Brain microvascular endothelial cell (primary cell): ENCODE measurements at regions not wholly inside any gene's neighbourhood (a gene's known extent, or its start where the extent isn't known, plus 50 kb on each side); places are given as distances from the start of the nearest gene placed in this dataset.

Experiments
- DNase-seq: peaks from one replicate; pipeline ENCODE4 v3.0.0-alpha.2; 2020
- H3K27ac ChIP-seq: fragments of 250-450 bp; sonication (Bioruptor Pico); 2 replicates; pipeline ENCODE4 v1.5.1; 2020; ENCODE audit warnings: mild to moderate bottlenecking, moderate library complexity
- H3K27me3 ChIP-seq: fragments of 250-450 bp; sonication (Bioruptor Pico); replicated peaks from 2 replicates; pipeline ENCODE4 v1.5.1; 2020; ENCODE audit warnings: mild to moderate bottlenecking
- H3K36me3 ChIP-seq: fragments of 250-450 bp; sonication (Bioruptor Pico); replicated peaks from 2 replicates; pipeline ENCODE4 v1.5.1; 2020; ENCODE audit warnings: mild to moderate bottlenecking
- H3K4me3 ChIP-seq: 2 replicates; pipeline ENCODE4 v1.5.1; 2011; ENCODE audit warnings: low read depth, mild to moderate bottlenecking, control low read depth, low read length, moderate library complexity
- CTCF ChIP-seq: IDR thresholded peaks from 2 replicates; pipeline ENCODE4 v1.5.1; 2011; ENCODE audit warnings: low read depth, mild to moderate bottlenecking, moderate library complexity, low read length, control low read depth, inconsistent platforms; ENCODE audit errors: missing control alignments
- in situ Hi-C: cut with HindIII; loops from 2 replicates; pipeline ENCODE4 v1.10.0; 2017; ENCODE audit warnings: low sequenced_read_pairs, low pct_ligation_motif_present

- no peaks in the 10 kb centered on the region for H3K27me3 ChIP-seq
- no peak overlapping the region for H3K4me3 ChIP-seq
- no peak overlapping the region for H3K27ac ChIP-seq
- DNase-seq = no peak
- H3K36me3 ChIP-seq = no peaks in the 10 kb centered on the region
- TF ChIP-seq CTCF = no peak
- in situ Hi-C loops = no loop called here
Observed at GRCh38 chr1:2880086-2880485, 78.6 kb upstream of the TTC34 start.

- no peaks in the 10 kb centered on the region for H3K27me3 ChIP-seq
- no peak for TF ChIP-seq CTCF
- H3K4me3 ChIP-seq = no peak overlapping the region
- DNase-seq = no peak
- H3K36me3 ChIP-seq = no peaks in the 10 kb centered on the region
- no peak overlapping the region for H3K27ac ChIP-seq
- in situ Hi-C loops = no loop called here
Observed at GRCh38 chr1:2880812-2881295, 79.4 kb upstream of the TTC34 start.

GRCh38 chr1:2881556-2881955, 80.1 kb upstream of the TTC34 start:
- no peak for DNase-seq
- no peak overlapping the region for H3K27ac ChIP-seq
- no peaks in the 10 kb centered on the region for H3K36me3 ChIP-seq
- no peak for TF ChIP-seq CTCF
- in situ Hi-C loops = no loop called here
- no peak overlapping the region for H3K4me3 ChIP-seq
- no peaks in the 10 kb centered on the region for H3K27me3 ChIP-seq

- DNase-seq = no peak
- no peak for TF ChIP-seq CTCF
- in situ Hi-C loops = no loop called here
- Histone ChIP-seq H3K4me3 (no peak overlapping the region), H3K36me3 (no peaks in the 10 kb centered on the region), H3K27me3 (no peaks in the 10 kb centered on the region), H3K27ac (no peak overlapping the region)
Observed at GRCh38 chr1:2882966-2883696, 81.6 kb upstream of the TTC34 start.

- H3K27ac ChIP-seq = no peak overlapping the region
- H3K27me3 ChIP-seq = no peaks in the 10 kb centered on the region
- H3K4me3 ChIP-seq = no peak overlapping the region
- H3K36me3 ChIP-seq = no peaks in the 10 kb centered on the region
- in situ Hi-C loops = no loop called here
- DNase-seq = no peak
- TF ChIP-seq CTCF = no peak
Observed at GRCh38 chr1:2885001-2885400, 83.5 kb upstream of the TTC34 start.

- Histone ChIP-seq H3K27ac (no peak overlapping the region), H3K27me3 (no peaks in the 10 kb centered on the region), H3K36me3 (no peaks in the 10 kb centered on the region), H3K4me3 (no peak overlapping the region)
- in situ Hi-C loops = no loop called here
- DNase-seq = no peak
- no peak for TF ChIP-seq CTCF
Observed at GRCh38 chr1:2886631-2887030, 85.1 kb upstream of the TTC34 start.
